Fibroblast of mammary gland (primary cell): ENCODE measurements at regions not wholly inside any gene's neighbourhood (a gene's known extent, or its start where the extent isn't known, plus 50 kb on each side); places are given as distances from the start of the nearest gene placed in this dataset.
A peak's percentile ranks its signal among the peaks of the same experiment; 100 is the strongest.

Source experiments
- DNase-seq: peaks from one replicate; pipeline ENCODE4 v3.0.0-alpha.2; 2010; ENCODE audit warnings: low read depth
- H3K4me3 ChIP-seq: 2 replicates; pipeline ENCODE4 v1.5.1; 2011; ENCODE audit warnings: low read depth, mild to moderate bottlenecking, low read length, moderate library complexity; ENCODE audit not compliant: control insufficient read depth
- TF ChIP-seq, protein P1 (sequence below): conservative IDR thresholded peaks from 2 replicates; pipeline ENCODE4 v1.5.1; 2011; ENCODE audit warnings: low read depth, low read length, inconsistent platforms; ENCODE audit not compliant: control insufficient read depth, insufficient read depth

DNA sequence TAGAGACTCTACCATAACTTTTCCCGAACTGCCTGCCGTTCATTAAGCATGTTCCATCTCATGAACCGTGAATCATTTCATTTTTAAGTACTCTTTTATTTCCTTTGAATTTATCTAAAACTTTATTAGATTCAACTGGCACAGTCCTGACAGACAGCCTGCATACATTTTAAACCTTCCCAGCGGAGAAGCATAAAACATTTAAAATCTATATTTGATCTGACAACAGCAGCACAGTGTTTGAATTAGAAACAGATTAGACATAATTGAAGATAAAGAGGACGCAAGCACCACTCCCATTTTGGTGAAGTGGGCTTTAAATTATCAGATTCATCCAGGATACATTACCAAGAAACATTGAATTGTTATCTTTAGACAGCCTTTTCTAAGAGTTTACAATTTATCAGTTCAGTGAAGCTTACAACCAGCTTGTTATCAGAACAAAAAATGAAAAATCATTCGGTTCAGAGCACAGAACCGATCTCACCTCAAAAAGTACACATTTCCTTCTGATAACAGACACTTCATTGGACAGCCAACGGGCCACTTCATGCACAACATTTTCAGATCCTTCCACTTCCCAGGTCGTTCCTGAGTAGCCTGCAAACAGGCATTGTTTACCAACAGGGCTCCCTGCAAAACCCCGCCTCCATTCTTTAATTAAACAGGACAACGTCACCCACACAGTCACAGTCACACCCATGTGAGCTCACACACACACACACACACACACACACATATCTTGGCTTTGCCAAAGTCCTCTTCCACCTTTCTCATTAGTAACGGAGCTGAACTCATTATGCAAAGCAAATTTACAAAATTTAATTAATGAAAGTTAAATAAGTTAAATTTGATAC, 171.2 kb downstream of the SP3 start:
- DNase-seq: no peak
- TF ChIP-seq, protein P1, sequence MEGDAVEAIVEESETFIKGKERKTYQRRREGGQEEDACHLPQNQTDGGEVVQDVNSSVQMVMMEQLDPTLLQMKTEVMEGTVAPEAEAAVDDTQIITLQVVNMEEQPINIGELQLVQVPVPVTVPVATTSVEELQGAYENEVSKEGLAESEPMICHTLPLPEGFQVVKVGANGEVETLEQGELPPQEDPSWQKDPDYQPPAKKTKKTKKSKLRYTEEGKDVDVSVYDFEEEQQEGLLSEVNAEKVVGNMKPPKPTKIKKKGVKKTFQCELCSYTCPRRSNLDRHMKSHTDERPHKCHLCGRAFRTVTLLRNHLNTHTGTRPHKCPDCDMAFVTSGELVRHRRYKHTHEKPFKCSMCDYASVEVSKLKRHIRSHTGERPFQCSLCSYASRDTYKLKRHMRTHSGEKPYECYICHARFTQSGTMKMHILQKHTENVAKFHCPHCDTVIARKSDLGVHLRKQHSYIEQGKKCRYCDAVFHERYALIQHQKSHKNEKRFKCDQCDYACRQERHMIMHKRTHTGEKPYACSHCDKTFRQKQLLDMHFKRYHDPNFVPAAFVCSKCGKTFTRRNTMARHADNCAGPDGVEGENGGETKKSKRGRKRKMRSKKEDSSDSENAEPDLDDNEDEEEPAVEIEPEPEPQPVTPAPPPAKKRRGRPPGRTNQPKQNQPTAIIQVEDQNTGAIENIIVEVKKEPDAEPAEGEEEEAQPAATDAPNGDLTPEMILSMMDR: no peak
- H3K4me3 ChIP-seq: no peak overlapping the region

DNA sequence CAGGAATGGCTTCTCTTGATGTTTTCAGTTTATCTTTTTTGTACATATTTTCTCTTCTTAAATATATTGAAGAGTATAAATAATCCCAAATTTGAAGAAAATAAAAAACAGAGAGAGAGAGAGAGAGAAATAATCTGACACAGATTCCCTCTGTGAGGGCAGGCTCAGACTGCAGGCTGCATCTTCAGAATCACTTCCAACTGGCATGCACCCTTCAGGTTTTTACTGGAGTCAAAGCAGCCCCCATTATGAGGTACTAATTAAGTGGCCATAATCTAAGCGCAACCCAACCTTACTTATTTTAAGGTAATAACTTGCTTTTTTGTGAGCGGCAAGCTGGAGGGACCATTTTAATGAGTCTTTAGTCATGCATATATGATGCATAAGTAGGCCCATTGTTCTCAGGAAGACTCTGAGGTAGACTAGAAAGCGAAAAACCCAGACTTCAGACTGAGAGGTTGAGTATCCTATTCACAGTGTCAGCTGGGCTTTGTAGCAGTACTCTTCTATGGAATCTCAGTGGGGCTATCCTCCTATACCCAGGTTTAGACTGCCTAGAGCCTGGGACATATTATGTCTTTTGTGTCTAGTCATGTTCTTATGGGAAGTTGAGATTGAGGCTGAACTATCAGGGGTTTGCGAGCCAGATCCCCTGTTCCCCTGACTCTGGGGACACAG, 167.4 kb downstream of the SP3 start:
- DNase-seq: no peak
- H3K4me3 ChIP-seq: no peak overlapping the region
- TF ChIP-seq, protein P1: no peak

DNA sequence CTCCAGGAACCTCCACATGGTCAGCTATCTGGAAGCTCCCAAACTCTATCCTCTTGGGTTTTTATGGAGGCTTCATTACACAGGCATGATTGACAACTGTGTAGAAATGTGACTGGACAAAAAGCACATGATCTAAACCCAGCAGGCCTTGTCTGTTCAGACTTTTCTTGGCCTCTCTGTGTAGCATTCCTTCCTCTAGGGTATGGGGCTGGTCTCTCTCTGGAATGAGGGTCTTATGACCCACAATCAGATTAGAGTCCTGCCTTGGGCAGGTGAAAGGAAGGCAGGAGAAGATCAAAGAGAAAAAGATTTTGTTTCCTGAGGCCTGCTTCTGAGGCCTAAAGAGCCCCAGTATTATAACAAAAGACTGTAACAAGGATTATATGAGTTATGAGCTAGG, 162.7 kb downstream of the SP3 start:
- no peak for DNase-seq
- no peak overlapping the region for H3K4me3 ChIP-seq
- TF ChIP-seq, protein P1: no peak

DNA sequence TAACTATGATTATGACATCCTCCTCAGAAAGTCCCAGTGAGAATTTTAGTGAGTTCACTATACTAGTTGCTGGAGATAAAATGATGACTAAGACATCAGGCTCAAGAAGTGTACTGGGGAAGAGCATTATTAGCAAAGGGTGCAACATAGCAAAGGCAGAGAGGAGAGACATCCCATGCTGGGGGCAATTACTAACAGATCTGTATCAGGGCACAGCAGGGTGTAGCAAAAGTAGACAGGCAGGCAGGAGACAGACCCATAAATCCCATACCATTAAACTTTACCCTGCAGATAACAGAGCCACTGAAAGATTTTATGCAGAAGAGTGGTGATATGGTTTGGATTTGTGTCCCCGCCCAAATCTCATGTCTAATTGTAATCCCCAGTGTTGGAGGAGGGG, 161.7 kb downstream of the SP3 start:
- no peak overlapping the region for H3K4me3 ChIP-seq
- TF ChIP-seq, protein P1: no peak
- no peak for DNase-seq

DNA sequence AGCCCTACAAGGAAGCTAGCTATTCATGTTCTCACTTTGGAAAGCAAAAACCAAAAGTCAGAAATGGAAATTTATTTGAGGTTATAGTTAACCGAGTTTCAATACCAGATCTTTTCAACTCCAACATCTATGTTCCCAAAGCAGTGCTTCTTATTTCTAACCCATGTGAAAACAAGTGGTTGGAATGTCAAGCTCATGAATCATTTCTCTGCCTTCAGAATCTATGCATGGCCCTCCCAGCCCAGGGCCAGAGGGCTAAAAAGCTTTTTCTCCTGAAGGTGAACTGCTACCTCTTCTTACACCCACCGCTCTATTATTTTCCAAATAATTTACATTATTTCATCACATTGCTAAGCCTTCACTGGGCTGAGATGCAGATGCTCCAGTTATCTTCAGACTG, 158.4 kb downstream of the SP3 start:
- peak; percentile 4 for DNase-seq
- H3K4me3 ChIP-seq: no peak overlapping the region
- TF ChIP-seq, protein P1: no peak

DNA sequence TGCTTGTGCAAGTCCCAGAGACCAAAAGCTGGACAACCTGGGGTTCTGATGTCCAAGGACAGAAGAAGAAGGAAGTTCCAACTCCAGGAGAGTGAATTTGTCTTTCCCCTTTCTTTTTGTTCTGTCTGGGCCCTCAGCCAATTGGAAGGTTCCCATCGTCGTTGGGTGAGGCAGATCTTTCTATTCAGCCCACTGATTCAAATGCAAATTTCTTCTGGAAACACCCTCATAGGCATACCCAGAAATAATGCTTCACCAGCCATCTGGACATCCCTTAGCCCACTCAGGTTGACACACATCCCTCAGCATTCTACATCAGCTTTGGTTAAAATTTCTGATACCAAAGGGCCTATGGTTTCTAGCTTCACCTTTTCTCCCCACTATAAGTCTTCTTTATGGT, 156.5 kb downstream of the SP3 start:
- TF ChIP-seq, protein P1: no peak
- DNase-seq: no peak
- H3K4me3 ChIP-seq: no peak overlapping the region
